ENCODE measurements at regions not wholly inside any gene's neighbourhood (a gene's known extent, or its start where the extent isn't known, plus 50 kb on each side); places are given as distances from the start of the nearest gene placed in this dataset.

DNA sequence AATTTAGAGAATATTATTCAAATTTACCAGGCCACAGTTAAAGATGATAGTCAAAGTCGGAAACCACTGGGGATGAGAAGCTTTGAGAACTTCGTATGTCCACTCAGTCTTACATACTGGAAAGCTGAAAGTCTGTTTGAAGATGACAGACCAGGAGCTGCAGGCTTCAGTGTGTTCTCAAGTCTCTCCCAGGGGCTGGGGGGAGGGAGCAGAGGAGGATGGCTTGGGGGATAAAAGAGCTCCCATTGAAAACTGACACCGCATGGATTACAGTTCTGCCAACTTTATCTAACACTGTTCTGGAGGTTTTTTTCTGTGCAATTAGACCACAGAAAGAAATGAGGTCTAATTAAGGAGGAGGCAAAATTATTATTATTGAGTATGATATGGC is 170.5 kb upstream of the ALKAL2 start:
- TF ChIP-seq, protein P1, sequence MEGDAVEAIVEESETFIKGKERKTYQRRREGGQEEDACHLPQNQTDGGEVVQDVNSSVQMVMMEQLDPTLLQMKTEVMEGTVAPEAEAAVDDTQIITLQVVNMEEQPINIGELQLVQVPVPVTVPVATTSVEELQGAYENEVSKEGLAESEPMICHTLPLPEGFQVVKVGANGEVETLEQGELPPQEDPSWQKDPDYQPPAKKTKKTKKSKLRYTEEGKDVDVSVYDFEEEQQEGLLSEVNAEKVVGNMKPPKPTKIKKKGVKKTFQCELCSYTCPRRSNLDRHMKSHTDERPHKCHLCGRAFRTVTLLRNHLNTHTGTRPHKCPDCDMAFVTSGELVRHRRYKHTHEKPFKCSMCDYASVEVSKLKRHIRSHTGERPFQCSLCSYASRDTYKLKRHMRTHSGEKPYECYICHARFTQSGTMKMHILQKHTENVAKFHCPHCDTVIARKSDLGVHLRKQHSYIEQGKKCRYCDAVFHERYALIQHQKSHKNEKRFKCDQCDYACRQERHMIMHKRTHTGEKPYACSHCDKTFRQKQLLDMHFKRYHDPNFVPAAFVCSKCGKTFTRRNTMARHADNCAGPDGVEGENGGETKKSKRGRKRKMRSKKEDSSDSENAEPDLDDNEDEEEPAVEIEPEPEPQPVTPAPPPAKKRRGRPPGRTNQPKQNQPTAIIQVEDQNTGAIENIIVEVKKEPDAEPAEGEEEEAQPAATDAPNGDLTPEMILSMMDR (IDR thresholded peaks at IDR 0.05) = no peak
- TF ChIP-seq POLR2A (IDR thresholded peaks at IDR 0.05) = no peak
